ENCODE measurements at regions not wholly inside any gene's neighbourhood (a gene's known extent, or its start where the extent isn't known, plus 50 kb on each side); places are given as distances from the start of the nearest gene placed in this dataset.

DNA sequence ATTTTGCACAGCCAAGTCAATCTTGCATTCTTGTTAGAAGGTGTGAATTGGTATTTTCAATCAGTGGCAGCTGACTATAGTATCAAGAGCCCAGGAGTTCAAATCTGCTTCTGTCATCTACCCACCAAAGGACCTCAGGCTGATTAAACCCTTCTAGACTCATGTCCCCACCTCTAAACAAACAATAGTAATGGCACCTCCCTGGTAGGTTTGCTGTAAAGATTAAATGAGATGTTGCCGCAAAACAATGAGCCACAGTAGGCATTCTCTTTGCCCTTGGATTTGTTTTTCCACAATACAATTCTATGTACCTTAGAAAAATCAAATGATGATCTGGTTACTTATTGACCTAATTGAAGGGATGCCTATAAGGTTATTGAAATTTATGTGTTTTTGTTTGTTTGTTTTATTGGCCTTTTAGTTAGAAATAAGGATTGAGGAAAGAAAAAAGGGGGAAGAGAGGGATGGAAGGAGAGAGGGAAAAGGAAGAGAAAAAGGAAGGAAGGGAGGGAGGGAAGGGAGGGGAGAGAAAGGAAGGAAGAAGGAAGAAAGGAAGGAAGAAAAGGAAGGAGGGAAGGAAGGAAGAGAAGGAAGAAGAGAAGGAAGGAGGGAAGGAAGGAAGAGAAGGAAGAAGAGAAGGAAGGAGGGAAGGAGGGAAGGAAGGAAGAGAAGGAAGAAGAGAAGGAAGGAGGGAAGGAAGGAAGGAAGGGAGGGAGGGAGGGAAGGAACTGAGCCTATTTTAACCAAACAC lies 110.7 kb downstream of the ETS2 start:
- TF ChIP-seq, protein P1, sequence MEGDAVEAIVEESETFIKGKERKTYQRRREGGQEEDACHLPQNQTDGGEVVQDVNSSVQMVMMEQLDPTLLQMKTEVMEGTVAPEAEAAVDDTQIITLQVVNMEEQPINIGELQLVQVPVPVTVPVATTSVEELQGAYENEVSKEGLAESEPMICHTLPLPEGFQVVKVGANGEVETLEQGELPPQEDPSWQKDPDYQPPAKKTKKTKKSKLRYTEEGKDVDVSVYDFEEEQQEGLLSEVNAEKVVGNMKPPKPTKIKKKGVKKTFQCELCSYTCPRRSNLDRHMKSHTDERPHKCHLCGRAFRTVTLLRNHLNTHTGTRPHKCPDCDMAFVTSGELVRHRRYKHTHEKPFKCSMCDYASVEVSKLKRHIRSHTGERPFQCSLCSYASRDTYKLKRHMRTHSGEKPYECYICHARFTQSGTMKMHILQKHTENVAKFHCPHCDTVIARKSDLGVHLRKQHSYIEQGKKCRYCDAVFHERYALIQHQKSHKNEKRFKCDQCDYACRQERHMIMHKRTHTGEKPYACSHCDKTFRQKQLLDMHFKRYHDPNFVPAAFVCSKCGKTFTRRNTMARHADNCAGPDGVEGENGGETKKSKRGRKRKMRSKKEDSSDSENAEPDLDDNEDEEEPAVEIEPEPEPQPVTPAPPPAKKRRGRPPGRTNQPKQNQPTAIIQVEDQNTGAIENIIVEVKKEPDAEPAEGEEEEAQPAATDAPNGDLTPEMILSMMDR (IDR thresholded peaks at IDR 0.05; ENCODE audit: low read depth, low read length), result no peak
- TF ChIP-seq POLR2A (IDR thresholded peaks at IDR 0.05; ENCODE audit: extremely low read depth, insufficient read length), result no peak
